ENCODE measurements at regions not wholly inside any gene's neighbourhood (a gene's known extent, or its start where the extent isn't known, plus 50 kb on each side); places are given as distances from the start of the nearest gene placed in this dataset.

GRCh38 chr5:130712324-130712723, 452.7 kb downstream of the HINT1 start:
- Histone ChIP-seq H3K23me2 (ENCODE audit: insufficient read length, low read depth, low read length, poor library complexity, severe bottlenecking) (no peaks in the 10 kb centered on the region), H2BK120ac (ENCODE audit: low read depth, low read length, poor library complexity, severe bottlenecking) (no peak overlapping the region), H4K5ac (ENCODE audit: insufficient read length, low read depth, low read length) (no peak overlapping the region), H2BK12ac (ENCODE audit: insufficient read length, low read depth, low read length) (no peak overlapping the region), H3K27me3 (ENCODE audit: insufficient read depth, low read length) (no peaks in the 10 kb centered on the region), H3K4me1 (ENCODE audit: insufficient read depth, low read length) (no peaks in the 10 kb centered on the region), H4K8ac (replicated peaks; ENCODE audit: insufficient read length, low read depth, low read length) (no peak overlapping the region), H3K14ac (ENCODE audit: insufficient read depth, low read length) (no peak overlapping the region), H2BK5ac (ENCODE audit: insufficient read length, low read length) (no peak overlapping the region), H2AK5ac (ENCODE audit: insufficient read length, low read length) (no peak overlapping the region), H2BK15ac (ENCODE audit: low read depth, low read length) (no peak overlapping the region), H3K23ac (ENCODE audit: insufficient read length, low read depth, low read length) (no peak overlapping the region), H3K4ac (ENCODE audit: low read depth, low read length) (no peak overlapping the region), H4K91ac (ENCODE audit: insufficient read length, low read depth, low read length) (no peak overlapping the region), H3K79me1 (ENCODE audit: insufficient read depth, low read depth, low read length, poor library complexity, severe bottlenecking) (no peaks in the 10 kb centered on the region), H3K4me2 (ENCODE audit: insufficient read depth, insufficient read length, low read length) (no peak overlapping the region), H4K20me1 (ENCODE audit: control insufficient read depth, insufficient read depth, insufficient read length) (no peaks in the 10 kb centered on the region), H3T11ph (ENCODE audit: low read length) (no peak overlapping the region), H3K9ac (ENCODE audit: extremely low read depth, insufficient read length, low read length) (no peak overlapping the region), H2AFZ (ENCODE audit: low read length) (no peak overlapping the region), H3K79me2 (ENCODE audit: insufficient read depth, low read length) (no peaks in the 10 kb centered on the region), H2BK20ac (ENCODE audit: low read depth, low read length, poor library complexity, severe bottlenecking) (no peak overlapping the region), H3K27ac (ENCODE audit: insufficient read length, low read depth, low read length) (no peak overlapping the region), H3K18ac (ENCODE audit: insufficient read length, low read depth, low read length) (no peak overlapping the region), H3K56ac (ENCODE audit: insufficient read length, low read depth, low read length) (no peak overlapping the region), H3K9me3 (ENCODE audit: control insufficient read depth, low read depth, low read length) (no peaks in the 10 kb centered on the region)
- H3K36me3 Mint-ChIP-seq (ENCODE audit: insufficient read depth in 1 of 3, low read depth in 3 of 3) = no peaks in the 10 kb centered on the region
- H3K4me1 Mint-ChIP-seq = peaks cover 13 to 22% of the 10 kb centered on the region in 2 experiments
- no peak for TF ChIP-seq CTCF (conservative IDR thresholded peaks at IDR 0.05)
- no peak overlapping the region for H3K27ac Mint-ChIP-seq
- no CpG with 5 or more reads among the region's 1 CpG for WGBS (ENCODE audit: extremely low coverage, insufficient read length, low lambda C conversion rate)
- H3K4me3 Mint-ChIP-seq = no peak overlapping the region
- H3K27me3 Mint-ChIP-seq (ENCODE audit: low read depth) = no peaks in the 10 kb centered on the region
- DNase-seq = no peak
- H3K9me3 Mint-ChIP-seq = no peaks in the 10 kb centered on the region
